ENCODE measurements at regions not wholly inside any gene's neighbourhood (a gene's known extent, or its start where the extent isn't known, plus 50 kb on each side); places are given as distances from the start of the nearest gene placed in this dataset.

- no peak for TF ChIP-seq POLR2A (IDR thresholded peaks at IDR 0.05)
- no peak for TF ChIP-seq CTCF (IDR thresholded peaks at IDR 0.05)
Measured at GRCh38 chr2:67867735-67868134, 195.1 kb downstream of the C1D start.

Data from body of pancreas (tissue), 4 donors.